ENCODE measurements at regions not wholly inside any gene's neighbourhood (a gene's known extent, or its start where the extent isn't known, plus 50 kb on each side); places are given as distances from the start of the nearest gene placed in this dataset.

DNA sequence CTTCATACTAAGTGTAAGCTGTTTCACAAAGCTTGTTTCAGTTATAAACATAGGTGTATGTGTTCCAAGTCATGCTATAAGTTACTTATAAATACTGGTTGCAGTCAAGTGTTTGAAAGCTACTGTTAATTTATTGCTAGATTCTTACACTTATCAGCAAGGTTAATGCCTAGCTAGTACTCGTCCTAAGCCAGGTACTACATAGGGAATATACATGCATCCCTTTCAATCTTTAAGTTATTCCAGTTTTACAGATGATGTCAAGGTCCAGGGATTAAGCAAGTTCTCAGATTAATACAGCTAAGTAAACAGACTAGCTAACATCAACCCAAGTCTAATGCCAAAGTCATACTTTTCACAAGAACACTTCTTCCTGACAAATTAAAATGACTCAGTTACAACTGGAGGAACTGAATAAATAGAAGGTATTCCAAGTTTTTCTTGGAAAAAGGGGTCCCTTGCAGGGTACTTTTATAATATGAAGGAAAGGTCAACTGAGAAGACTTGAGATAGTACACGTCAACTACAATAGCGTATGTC lies 652.2 kb upstream of the USP24 start:
- no peak for TF ChIP-seq EZH2 (IDR thresholded peaks at IDR 0.05; ENCODE audit: borderline replicate concordance, low read length)
- TF ChIP-seq, protein P1, sequence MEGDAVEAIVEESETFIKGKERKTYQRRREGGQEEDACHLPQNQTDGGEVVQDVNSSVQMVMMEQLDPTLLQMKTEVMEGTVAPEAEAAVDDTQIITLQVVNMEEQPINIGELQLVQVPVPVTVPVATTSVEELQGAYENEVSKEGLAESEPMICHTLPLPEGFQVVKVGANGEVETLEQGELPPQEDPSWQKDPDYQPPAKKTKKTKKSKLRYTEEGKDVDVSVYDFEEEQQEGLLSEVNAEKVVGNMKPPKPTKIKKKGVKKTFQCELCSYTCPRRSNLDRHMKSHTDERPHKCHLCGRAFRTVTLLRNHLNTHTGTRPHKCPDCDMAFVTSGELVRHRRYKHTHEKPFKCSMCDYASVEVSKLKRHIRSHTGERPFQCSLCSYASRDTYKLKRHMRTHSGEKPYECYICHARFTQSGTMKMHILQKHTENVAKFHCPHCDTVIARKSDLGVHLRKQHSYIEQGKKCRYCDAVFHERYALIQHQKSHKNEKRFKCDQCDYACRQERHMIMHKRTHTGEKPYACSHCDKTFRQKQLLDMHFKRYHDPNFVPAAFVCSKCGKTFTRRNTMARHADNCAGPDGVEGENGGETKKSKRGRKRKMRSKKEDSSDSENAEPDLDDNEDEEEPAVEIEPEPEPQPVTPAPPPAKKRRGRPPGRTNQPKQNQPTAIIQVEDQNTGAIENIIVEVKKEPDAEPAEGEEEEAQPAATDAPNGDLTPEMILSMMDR (IDR thresholded peaks at IDR 0.05; ENCODE audit: low read length): no peak
